ENCODE measurements at regions not wholly inside any gene's neighbourhood (a gene's known extent, or its start where the extent isn't known, plus 50 kb on each side); places are given as distances from the start of the nearest gene placed in this dataset.

- no peak overlapping the region for H2AFZ ChIP-seq (ENCODE audit: low read depth, low read length)
- no peak overlapping the region for H3K4me3 ChIP-seq (ENCODE audit: low read depth in 1 of 2, low read length in 2 of 2)
- no peak overlapping the region for H3K9ac ChIP-seq (ENCODE audit: low read depth, low read length)
- H3K4me2 ChIP-seq (ENCODE audit: insufficient read depth, low read length), result no peak overlapping the region
- H3K36me3 ChIP-seq (ENCODE audit: insufficient read depth, low read length), result no peaks in the 10 kb centered on the region
- no peak for TF ChIP-seq CTCF (IDR thresholded peaks at IDR 0.05; ENCODE audit: borderline replicate concordance, extremely low read depth, low read length, poor library complexity, severe bottlenecking)
- TF ChIP-seq EZH2 (IDR thresholded peaks at IDR 0.05; ENCODE audit: borderline replicate concordance, low read depth, low read length, severe bottlenecking), result no peak
- no peak overlapping the region for H3K27ac ChIP-seq (ENCODE audit: low read length)
- H4K20me1 ChIP-seq (ENCODE audit: insufficient read depth, low read length), result no peaks in the 10 kb centered on the region
- no peaks in the 10 kb centered on the region for H3K27me3 ChIP-seq (ENCODE audit: insufficient read depth, low read length, poor library complexity)
- no peaks in the 10 kb centered on the region for H3K4me1 ChIP-seq (ENCODE audit: insufficient read depth, low read length)
- no peak for ATAC-seq (ENCODE audit: insufficient read depth, low read depth)
- no peaks in the 10 kb centered on the region for H3K79me2 ChIP-seq (ENCODE audit: insufficient read depth, low read length)
- no peaks in the 10 kb centered on the region for H3K9me3 ChIP-seq (ENCODE audit: insufficient read depth, low read length, severe bottlenecking)
- DNase-seq, result no peak
Observed at GRCh38 chr10:43707770-43708169, 59.1 kb upstream of the ZNF32 start.

GRCh38 chr10:43706166-43706565, 57.5 kb upstream of the ZNF32 start:
- H2AFZ ChIP-seq (ENCODE audit: low read depth, low read length), result no peak overlapping the region
- H3K4me1 ChIP-seq (ENCODE audit: insufficient read depth, low read length), result no peaks in the 10 kb centered on the region
- H3K4me2 ChIP-seq (ENCODE audit: insufficient read depth, low read length), result no peak overlapping the region
- H3K9ac ChIP-seq (ENCODE audit: low read depth, low read length), result no peak overlapping the region
- ATAC-seq (ENCODE audit: insufficient read depth, low read depth), result no peak
- H3K4me3 ChIP-seq (ENCODE audit: low read depth in 1 of 2, low read length in 2 of 2), result no peak overlapping the region
- H4K20me1 ChIP-seq (ENCODE audit: insufficient read depth, low read length), result no peaks in the 10 kb centered on the region
- TF ChIP-seq EZH2 (IDR thresholded peaks at IDR 0.05; ENCODE audit: borderline replicate concordance, low read depth, low read length, severe bottlenecking), result no peak
- no peak overlapping the region for H3K27ac ChIP-seq (ENCODE audit: low read length)
- no peak for DNase-seq
- no peaks in the 10 kb centered on the region for H3K36me3 ChIP-seq (ENCODE audit: insufficient read depth, low read length)
- no peaks in the 10 kb centered on the region for H3K9me3 ChIP-seq (ENCODE audit: insufficient read depth, low read length, severe bottlenecking)
- no peaks in the 10 kb centered on the region for H3K79me2 ChIP-seq (ENCODE audit: insufficient read depth, low read length)
- H3K27me3 ChIP-seq (ENCODE audit: insufficient read depth, low read length, poor library complexity), result no peaks in the 10 kb centered on the region

- no peak for TF ChIP-seq CTCF (IDR thresholded peaks at IDR 0.05; ENCODE audit: borderline replicate concordance, extremely low read depth, low read length, poor library complexity, severe bottlenecking)
- TF ChIP-seq EZH2 (IDR thresholded peaks at IDR 0.05; ENCODE audit: borderline replicate concordance, low read depth, low read length, severe bottlenecking), result no peak
- no peak for ATAC-seq (ENCODE audit: insufficient read depth, low read depth)
- Histone ChIP-seq H4K20me1 (ENCODE audit: insufficient read depth, low read length) (no peaks in the 10 kb centered on the region), H3K9me3 (ENCODE audit: insufficient read depth, low read length, severe bottlenecking) (no peaks in the 10 kb centered on the region), H3K36me3 (ENCODE audit: insufficient read depth, low read length) (no peaks in the 10 kb centered on the region), H3K79me2 (ENCODE audit: insufficient read depth, low read length) (no peaks in the 10 kb centered on the region), H3K4me3 (ENCODE audit: low read depth in 1 of 2, low read length in 2 of 2) (no peak overlapping the region), H3K4me2 (ENCODE audit: insufficient read depth, low read length) (no peak overlapping the region), H3K4me1 (ENCODE audit: insufficient read depth, low read length) (no peaks in the 10 kb centered on the region), H3K9ac (ENCODE audit: low read depth, low read length) (no peak overlapping the region), H2AFZ (ENCODE audit: low read depth, low read length) (no peak overlapping the region), H3K27me3 (ENCODE audit: insufficient read depth, low read length, poor library complexity) (no peaks in the 10 kb centered on the region), H3K27ac (ENCODE audit: low read length) (no peak overlapping the region)
- no peak for DNase-seq
Observed at GRCh38 chr10:43703286-43703685, 54.6 kb upstream of the ZNF32 start.

GRCh38 chr10:43702936-43703281, 54.2 kb upstream of the ZNF32 start:
- ATAC-seq (ENCODE audit: insufficient read depth, low read depth), result no peak
- no peaks in the 10 kb centered on the region for H3K4me1 ChIP-seq (ENCODE audit: insufficient read depth, low read length)
- H3K36me3 ChIP-seq (ENCODE audit: insufficient read depth, low read length), result no peaks in the 10 kb centered on the region
- DNase-seq, result no peak
- H3K27ac ChIP-seq (ENCODE audit: low read length), result no peak overlapping the region
- no peak overlapping the region for H2AFZ ChIP-seq (ENCODE audit: low read depth, low read length)
- H4K20me1 ChIP-seq (ENCODE audit: insufficient read depth, low read length), result no peaks in the 10 kb centered on the region
- H3K9ac ChIP-seq (ENCODE audit: low read depth, low read length), result no peak overlapping the region
- H3K79me2 ChIP-seq (ENCODE audit: insufficient read depth, low read length), result no peaks in the 10 kb centered on the region
- TF ChIP-seq CTCF (IDR thresholded peaks at IDR 0.05; ENCODE audit: borderline replicate concordance, extremely low read depth, low read length, poor library complexity, severe bottlenecking) (no peak), EZH2 (IDR thresholded peaks at IDR 0.05; ENCODE audit: borderline replicate concordance, low read depth, low read length, severe bottlenecking) (no peak)
- no peaks in the 10 kb centered on the region for H3K27me3 ChIP-seq (ENCODE audit: insufficient read depth, low read length, poor library complexity)
- no peak overlapping the region for H3K4me2 ChIP-seq (ENCODE audit: insufficient read depth, low read length)
- H3K9me3 ChIP-seq (ENCODE audit: insufficient read depth, low read length, severe bottlenecking), result no peaks in the 10 kb centered on the region
- no peak overlapping the region for H3K4me3 ChIP-seq (ENCODE audit: low read depth in 1 of 2, low read length in 2 of 2)
